HEK293 (cell line): ENCODE measurements at regions not wholly inside any gene's neighbourhood (a gene's known extent, or its start where the extent isn't known, plus 50 kb on each side); places are given as distances from the start of the nearest gene placed in this dataset.

Experiments
- CTCF ChIA-PET: fragments of 350-600 bp; formaldehyde crosslinking; extraction: SDS; loops from one replicate; lab custom pipeline; 2021; ENCODE audit warnings: antibody characterized with exemption; lab: Yijun Ruan, JAX
- POLR2A ChIA-PET: fragments of 300-600 bp; formaldehyde crosslinking; extraction: SDS; loops from one replicate; lab custom pipeline; 2020; ENCODE audit warnings: antibody characterized with exemption, inconsistent platforms; lab: Yijun Ruan, JAX
- H3K27ac ChIP-seq: fragments of 200-500 bp; sonication (Bioruptor generic); 2 replicates; pipeline ENCODE4 v1.5.1; 2014; ENCODE audit warnings: low read depth, low read length, control low read depth, inconsistent platforms; ENCODE audit errors: extremely low read depth
- H3K36me3 ChIP-seq, 2 experiments: fragments of 200-500 bp in 1 of 2; sonication (Bioruptor generic) in 1 of 2; 1 replicate in 1 of 2; 2 replicates in 1 of 2; pipeline ENCODE4 v1.5.1; 2014 to 2017; ENCODE audit warnings: inconsistent platforms in 2 of 2, low read length in 2 of 2; ENCODE audit not compliant: control insufficient read depth in 2 of 2, insufficient read depth in 1 of 2
- H3K4me1 ChIP-seq: fragments of 200-500 bp; sonication (Bioruptor generic); 2 replicates; pipeline ENCODE4 v1.5.1; 2014; ENCODE audit warnings: mild to moderate bottlenecking, low read length, inconsistent platforms; ENCODE audit not compliant: control insufficient read depth, insufficient read depth
- H3K4me3 ChIP-seq: 2 replicates; pipeline ENCODE4 v1.5.1; 2011; ENCODE audit warnings: low read depth, mild to moderate bottlenecking, control low read depth, low read length, moderate library complexity
- H3K9me3 ChIP-seq: fragments of 200-500 bp; sonication (Bioruptor generic); 2 replicates; pipeline ENCODE4 v1.5.1; 2014; ENCODE audit warnings: low read depth, low read length, inconsistent platforms; ENCODE audit not compliant: control insufficient read depth, insufficient read depth
- HOXA7 ChIP-seq: sonication (generic); formaldehyde crosslinking; IDR thresholded peaks from 2 replicates; pipeline ENCODE4 v1.8.1; 2022; ENCODE audit warnings: missing genetic modification reagents, borderline replicate concordance
- OSR2 ChIP-seq: fragments of 450-650 bp; formaldehyde crosslinking; IDR thresholded peaks from 2 replicates; pipeline ENCODE4 v1.5.1; 2016; ENCODE audit warnings: missing biosample characterization, missing genetic modification characterization
- SCRT1 ChIP-seq: fragments of 450-650 bp; formaldehyde crosslinking; IDR thresholded peaks from 2 replicates; pipeline ENCODE4 v1.5.1; 2016; ENCODE audit warnings: missing biosample characterization, missing genetic modification characterization, borderline replicate concordance
- WT1 ChIP-seq: fragments of 450-650 bp; formaldehyde crosslinking; IDR thresholded peaks from 2 replicates; pipeline ENCODE4 v1.5.1; 2016; ENCODE audit warnings: missing biosample characterization, missing genetic modification characterization
- ZBTB1 ChIP-seq: fragments of 450-650 bp; formaldehyde crosslinking; IDR thresholded peaks from 2 replicates; pipeline ENCODE4 v1.5.1; 2016; ENCODE audit warnings: missing biosample characterization, missing genetic modification characterization
- ZNF112 ChIP-seq: fragments of 450-650 bp; formaldehyde crosslinking; IDR thresholded peaks from 2 replicates; pipeline ENCODE4 v1.5.0; 2017; ENCODE audit warnings: missing biosample characterization, missing genetic modification characterization
- ZNF23 ChIP-seq: fragments of 450-650 bp; formaldehyde crosslinking; IDR thresholded peaks from 2 replicates; pipeline ENCODE4 v1.5.1; 2016; ENCODE audit warnings: missing biosample characterization, missing genetic modification characterization, borderline replicate concordance
- ZNF302 ChIP-seq: fragments of 450-650 bp; formaldehyde crosslinking; IDR thresholded peaks from 2 replicates; pipeline ENCODE4 v1.5.1; 2016; ENCODE audit warnings: missing biosample characterization, missing genetic modification characterization, low read depth
- ZNF423 ChIP-seq: fragments of 450-650 bp; formaldehyde crosslinking; IDR thresholded peaks from 2 replicates; pipeline ENCODE4 v1.5.1; 2016; ENCODE audit warnings: missing biosample characterization, missing genetic modification characterization
- ZNF426 ChIP-seq: fragments of 450-650 bp; formaldehyde crosslinking; IDR thresholded peaks from 2 replicates; pipeline ENCODE4 v1.5.1; 2017; ENCODE audit warnings: missing biosample characterization, missing genetic modification characterization, mild to moderate bottlenecking, inconsistent platforms, moderate library complexity
- ZNF530 ChIP-seq: fragments of 450-650 bp; formaldehyde crosslinking; IDR thresholded peaks from 2 replicates; pipeline ENCODE4 v1.5.1; 2016; ENCODE audit warnings: low read depth, missing biosample characterization, missing genetic modification characterization
- ZNF561 ChIP-seq: fragments of 450-650 bp; IDR thresholded peaks from 2 replicates; pipeline ENCODE4 v1.5.1; 2018; ENCODE audit warnings: missing biosample characterization, missing genetic modification characterization, borderline replicate concordance
- ZNF654 ChIP-seq: fragments of 450-650 bp; formaldehyde crosslinking; IDR thresholded peaks from 2 replicates; pipeline ENCODE4 v1.5.1; 2016; ENCODE audit warnings: low read depth, missing biosample characterization, missing genetic modification characterization
- ZNF701 ChIP-seq: fragments of 450-650 bp; formaldehyde crosslinking; IDR thresholded peaks from 2 replicates; pipeline ENCODE4 v1.5.1; 2016; ENCODE audit warnings: missing biosample characterization, missing genetic modification characterization
- ZXDB ChIP-seq: fragments of 450-650 bp; formaldehyde crosslinking; IDR thresholded peaks from 2 replicates; pipeline ENCODE4 v1.5.1; 2016; ENCODE audit warnings: missing biosample characterization, missing genetic modification characterization
- TF ChIP-seq, protein P1 (sequence below): fragments of 450-650 bp; formaldehyde crosslinking; IDR thresholded peaks from 2 replicates; pipeline ENCODE4 v1.5.1; 2016; ENCODE audit warnings: missing biosample characterization, missing genetic modification characterization, borderline replicate concordance
- TF ChIP-seq, protein P2 (sequence below): fragments of 450-650 bp; IDR thresholded peaks from 2 replicates; pipeline ENCODE4 v1.5.1; 2018; ENCODE audit warnings: missing biosample characterization, missing genetic modification characterization
- TF ChIP-seq, protein P3 (sequence below): fragments of 450-650 bp; formaldehyde crosslinking; IDR thresholded peaks from 2 replicates; pipeline ENCODE4 v1.5.1; 2016; ENCODE audit warnings: missing biosample characterization, missing genetic modification characterization
- TF ChIP-seq, protein P4 (sequence below): fragments of 450-650 bp; formaldehyde crosslinking; IDR thresholded peaks from 2 replicates; pipeline ENCODE4 v1.5.1; 2017; ENCODE audit warnings: missing biosample characterization, missing genetic modification characterization
- TF ChIP-seq, protein P5 (sequence below): fragments of 450-650 bp; formaldehyde crosslinking; conservative IDR thresholded peaks from 2 replicates; pipeline ENCODE4 v1.5.1; 2016; ENCODE audit warnings: low read depth, missing biosample characterization, missing genetic modification characterization
- TF ChIP-seq, protein P6 (sequence below): fragments of 450-650 bp; formaldehyde crosslinking; IDR thresholded peaks from 2 replicates; pipeline ENCODE4 v1.5.1; 2017; ENCODE audit warnings: missing biosample characterization, missing genetic modification characterization

DNA sequence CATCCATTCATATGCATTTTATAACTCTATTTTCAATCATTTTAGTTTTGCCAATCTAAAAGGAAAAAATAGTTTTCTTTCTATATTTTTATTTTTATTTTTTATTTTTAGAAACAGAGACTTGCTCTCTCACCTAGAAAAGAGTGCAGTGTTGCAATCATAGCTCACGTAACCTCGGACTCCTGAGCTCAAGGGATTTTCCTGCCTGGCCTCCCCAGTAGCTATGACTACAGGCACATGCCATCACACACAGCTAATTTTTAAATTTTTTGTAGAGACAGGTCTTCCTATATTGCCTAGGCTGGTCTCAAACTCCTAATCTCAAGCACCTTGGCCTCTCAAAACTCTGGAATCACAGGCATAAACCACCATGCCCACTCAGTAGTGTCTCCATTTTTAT, 125.5 kb upstream of the XIRP2 start (continued):
- TF ChIP-seq, protein P1, sequence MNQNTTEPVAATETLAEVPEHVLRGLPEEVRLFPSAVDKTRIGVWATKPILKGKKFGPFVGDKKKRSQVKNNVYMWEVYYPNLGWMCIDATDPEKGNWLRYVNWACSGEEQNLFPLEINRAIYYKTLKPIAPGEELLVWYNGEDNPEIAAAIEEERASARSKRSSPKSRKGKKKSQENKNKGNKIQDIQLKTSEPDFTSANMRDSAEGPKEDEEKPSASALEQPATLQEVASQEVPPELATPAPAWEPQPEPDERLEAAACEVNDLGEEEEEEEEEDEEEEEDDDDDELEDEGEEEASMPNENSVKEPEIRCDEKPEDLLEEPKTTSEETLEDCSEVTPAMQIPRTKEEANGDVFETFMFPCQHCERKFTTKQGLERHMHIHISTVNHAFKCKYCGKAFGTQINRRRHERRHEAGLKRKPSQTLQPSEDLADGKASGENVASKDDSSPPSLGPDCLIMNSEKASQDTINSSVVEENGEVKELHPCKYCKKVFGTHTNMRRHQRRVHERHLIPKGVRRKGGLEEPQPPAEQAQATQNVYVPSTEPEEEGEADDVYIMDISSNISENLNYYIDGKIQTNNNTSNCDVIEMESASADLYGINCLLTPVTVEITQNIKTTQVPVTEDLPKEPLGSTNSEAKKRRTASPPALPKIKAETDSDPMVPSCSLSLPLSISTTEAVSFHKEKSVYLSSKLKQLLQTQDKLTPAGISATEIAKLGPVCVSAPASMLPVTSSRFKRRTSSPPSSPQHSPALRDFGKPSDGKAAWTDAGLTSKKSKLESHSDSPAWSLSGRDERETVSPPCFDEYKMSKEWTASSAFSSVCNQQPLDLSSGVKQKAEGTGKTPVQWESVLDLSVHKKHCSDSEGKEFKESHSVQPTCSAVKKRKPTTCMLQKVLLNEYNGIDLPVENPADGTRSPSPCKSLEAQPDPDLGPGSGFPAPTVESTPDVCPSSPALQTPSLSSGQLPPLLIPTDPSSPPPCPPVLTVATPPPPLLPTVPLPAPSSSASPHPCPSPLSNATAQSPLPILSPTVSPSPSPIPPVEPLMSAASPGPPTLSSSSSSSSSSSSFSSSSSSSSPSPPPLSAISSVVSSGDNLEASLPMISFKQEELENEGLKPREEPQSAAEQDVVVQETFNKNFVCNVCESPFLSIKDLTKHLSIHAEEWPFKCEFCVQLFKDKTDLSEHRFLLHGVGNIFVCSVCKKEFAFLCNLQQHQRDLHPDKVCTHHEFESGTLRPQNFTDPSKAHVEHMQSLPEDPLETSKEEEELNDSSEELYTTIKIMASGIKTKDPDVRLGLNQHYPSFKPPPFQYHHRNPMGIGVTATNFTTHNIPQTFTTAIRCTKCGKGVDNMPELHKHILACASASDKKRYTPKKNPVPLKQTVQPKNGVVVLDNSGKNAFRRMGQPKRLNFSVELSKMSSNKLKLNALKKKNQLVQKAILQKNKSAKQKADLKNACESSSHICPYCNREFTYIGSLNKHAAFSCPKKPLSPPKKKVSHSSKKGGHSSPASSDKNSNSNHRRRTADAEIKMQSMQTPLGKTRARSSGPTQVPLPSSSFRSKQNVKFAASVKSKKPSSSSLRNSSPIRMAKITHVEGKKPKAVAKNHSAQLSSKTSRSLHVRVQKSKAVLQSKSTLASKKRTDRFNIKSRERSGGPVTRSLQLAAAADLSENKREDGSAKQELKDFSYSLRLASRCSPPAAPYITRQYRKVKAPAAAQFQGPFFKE (tag by site-specific recombination): no peak
- TF ChIP-seq ZNF654 (tag by site-specific recombination): no peak
- TF ChIP-seq, protein P2, sequence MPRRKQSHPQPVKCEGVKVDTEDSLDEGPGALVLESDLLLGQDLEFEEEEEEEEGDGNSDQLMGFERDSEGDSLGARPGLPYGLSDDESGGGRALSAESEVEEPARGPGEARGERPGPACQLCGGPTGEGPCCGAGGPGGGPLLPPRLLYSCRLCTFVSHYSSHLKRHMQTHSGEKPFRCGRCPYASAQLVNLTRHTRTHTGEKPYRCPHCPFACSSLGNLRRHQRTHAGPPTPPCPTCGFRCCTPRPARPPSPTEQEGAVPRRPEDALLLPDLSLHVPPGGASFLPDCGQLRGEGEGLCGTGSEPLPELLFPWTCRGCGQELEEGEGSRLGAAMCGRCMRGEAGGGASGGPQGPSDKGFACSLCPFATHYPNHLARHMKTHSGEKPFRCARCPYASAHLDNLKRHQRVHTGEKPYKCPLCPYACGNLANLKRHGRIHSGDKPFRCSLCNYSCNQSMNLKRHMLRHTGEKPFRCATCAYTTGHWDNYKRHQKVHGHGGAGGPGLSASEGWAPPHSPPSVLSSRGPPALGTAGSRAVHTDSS (tag by site-specific recombination): no peak
- TF ChIP-seq HOXA7 (CRISPR knock-in tag): no peak
- TF ChIP-seq, protein P3, sequence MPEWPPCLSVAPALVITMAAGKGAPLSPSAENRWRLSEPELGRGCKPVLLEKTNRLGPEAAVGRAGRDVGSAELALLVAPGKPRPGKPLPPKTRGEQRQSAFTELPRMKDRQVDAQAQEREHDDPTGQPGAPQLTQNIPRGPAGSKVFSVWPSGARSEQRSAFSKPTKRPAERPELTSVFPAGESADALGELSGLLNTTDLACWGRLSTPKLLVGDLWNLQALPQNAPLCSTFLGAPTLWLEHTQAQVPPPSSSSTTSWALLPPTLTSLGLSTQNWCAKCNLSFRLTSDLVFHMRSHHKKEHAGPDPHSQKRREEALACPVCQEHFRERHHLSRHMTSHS (tag by site-specific recombination): no peak
- TF ChIP-seq, protein P4, sequence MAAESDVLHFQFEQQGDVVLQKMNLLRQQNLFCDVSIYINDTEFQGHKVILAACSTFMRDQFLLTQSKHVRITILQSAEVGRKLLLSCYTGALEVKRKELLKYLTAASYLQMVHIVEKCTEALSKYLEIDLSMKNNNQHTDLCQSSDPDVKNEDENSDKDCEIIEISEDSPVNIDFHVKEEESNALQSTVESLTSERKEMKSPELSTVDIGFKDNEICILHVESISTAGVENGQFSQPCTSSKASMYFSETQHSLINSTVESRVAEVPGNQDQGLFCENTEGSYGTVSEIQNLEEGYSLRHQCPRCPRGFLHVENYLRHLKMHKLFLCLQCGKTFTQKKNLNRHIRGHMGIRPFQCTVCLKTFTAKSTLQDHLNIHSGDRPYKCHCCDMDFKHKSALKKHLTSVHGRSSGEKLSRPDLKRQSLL (tag by site-specific recombination): no peak
- no peak for TF ChIP-seq ZNF112 (tag by site-specific recombination)

DNA sequence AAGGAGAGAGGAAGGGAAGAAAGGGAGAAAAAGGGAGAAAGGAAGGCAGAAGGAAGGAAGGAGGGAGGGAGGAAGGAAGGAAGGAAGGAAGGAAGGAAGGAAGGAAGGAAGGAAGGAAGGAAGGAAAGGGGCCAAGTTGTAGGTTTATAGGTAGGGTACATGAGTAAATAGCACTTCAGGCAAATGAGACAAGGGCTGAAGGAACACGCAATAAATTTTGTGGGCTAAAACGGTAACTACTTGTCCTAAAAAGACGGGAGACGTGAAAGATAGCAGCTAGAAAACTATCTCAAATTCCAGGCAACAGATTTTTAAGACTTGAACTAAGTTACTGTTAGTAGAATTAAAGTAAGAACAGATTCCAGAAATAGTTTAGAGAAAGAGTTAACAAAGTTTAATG, 129.3 kb upstream of the XIRP2 start:
- no peak overlapping the region for H3K4me3 ChIP-seq
- no peaks in the 10 kb centered on the region for H3K36me3 ChIP-seq
- POLR2A ChIA-PET: no interaction called here
- CTCF ChIA-PET: no interaction called here
- TF ChIP-seq ZNF23 (tag by site-specific recombination): no peak
- no peak for TF ChIP-seq ZNF530
- TF ChIP-seq, protein P5, sequence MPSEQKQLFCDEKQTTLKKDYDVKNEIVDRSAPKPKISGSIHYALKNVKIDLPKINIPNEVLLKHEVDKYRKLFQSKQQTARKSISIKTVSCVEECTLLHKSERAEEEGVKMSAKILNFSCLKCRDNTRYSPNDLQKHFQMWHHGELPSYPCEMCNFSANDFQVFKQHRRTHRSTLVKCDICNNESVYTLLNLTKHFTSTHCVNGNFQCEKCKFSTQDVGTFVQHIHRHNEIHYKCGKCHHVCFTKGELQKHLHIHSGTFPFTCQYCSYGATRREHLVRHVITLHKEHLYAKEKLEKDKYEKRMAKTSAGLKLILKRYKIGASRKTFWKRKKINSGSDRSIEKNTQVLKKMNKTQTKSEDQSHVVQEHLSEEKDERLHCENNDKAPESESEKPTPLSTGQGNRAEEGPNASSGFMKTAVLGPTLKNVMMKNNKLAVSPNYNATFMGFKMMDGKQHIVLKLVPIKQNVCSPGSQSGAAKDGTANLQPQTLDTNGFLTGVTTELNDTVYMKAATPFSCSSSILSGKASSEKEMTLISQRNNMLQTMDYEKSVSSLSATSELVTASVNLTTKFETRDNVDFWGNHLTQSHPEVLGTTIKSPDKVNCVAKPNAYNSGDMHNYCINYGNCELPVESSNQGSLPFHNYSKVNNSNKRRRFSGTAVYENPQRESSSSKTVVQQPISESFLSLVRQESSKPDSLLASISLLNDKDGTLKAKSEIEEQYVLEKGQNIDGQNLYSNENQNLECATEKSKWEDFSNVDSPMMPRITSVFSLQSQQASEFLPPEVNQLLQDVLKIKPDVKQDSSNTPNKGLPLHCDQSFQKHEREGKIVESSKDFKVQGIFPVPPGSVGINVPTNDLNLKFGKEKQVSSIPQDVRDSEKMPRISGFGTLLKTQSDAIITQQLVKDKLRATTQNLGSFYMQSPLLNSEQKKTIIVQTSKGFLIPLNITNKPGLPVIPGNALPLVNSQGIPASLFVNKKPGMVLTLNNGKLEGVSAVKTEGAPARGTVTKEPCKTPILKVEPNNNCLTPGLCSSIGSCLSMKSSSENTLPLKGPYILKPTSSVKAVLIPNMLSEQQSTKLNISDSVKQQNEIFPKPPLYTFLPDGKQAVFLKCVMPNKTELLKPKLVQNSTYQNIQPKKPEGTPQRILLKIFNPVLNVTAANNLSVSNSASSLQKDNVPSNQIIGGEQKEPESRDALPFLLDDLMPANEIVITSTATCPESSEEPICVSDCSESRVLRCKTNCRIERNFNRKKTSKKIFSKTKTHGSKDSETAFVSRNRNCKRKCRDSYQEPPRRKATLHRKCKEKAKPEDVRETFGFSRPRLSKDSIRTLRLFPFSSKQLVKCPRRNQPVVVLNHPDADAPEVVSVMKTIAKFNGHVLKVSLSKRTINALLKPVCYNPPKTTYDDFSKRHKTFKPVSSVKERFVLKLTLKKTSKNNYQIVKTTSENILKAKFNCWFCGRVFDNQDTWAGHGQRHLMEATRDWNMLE (tag by site-specific recombination): no peak
- TF ChIP-seq ZNF426 (tag by site-specific recombination): no peak
- TF ChIP-seq ZXDB (tag by site-specific recombination): no peak
- TF ChIP-seq ZNF423 (tag by site-specific recombination): no peak
- no peak for TF ChIP-seq ZNF561 (tag by site-specific recombination)
- TF ChIP-seq SCRT1 (tag by site-specific recombination): no peak
- TF ChIP-seq ZNF302: no peak
- TF ChIP-seq ZBTB1 (tag by site-specific recombination): no peak
- TF ChIP-seq ZNF701 (tag by site-specific recombination): no peak
- no peak for TF ChIP-seq WT1 (tag by site-specific recombination)
- TF ChIP-seq OSR2 (tag by site-specific recombination): no peak
- TF ChIP-seq, protein P6, sequence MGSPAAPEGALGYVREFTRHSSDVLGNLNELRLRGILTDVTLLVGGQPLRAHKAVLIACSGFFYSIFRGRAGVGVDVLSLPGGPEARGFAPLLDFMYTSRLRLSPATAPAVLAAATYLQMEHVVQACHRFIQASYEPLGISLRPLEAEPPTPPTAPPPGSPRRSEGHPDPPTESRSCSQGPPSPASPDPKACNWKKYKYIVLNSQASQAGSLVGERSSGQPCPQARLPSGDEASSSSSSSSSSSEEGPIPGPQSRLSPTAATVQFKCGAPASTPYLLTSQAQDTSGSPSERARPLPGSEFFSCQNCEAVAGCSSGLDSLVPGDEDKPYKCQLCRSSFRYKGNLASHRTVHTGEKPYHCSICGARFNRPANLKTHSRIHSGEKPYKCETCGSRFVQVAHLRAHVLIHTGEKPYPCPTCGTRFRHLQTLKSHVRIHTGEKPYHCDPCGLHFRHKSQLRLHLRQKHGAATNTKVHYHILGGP (tag by site-specific recombination): no peak
- no peak overlapping the region for H3K27ac ChIP-seq
- H3K4me1 ChIP-seq: no peaks in the 10 kb centered on the region
- no peaks in the 10 kb centered on the region for H3K9me3 ChIP-seq
